Neural crest cell (in vitro differentiated cells): ENCODE measurements at regions not wholly inside any gene's neighbourhood (a gene's known extent, or its start where the extent isn't known, plus 50 kb on each side); places are given as distances from the start of the nearest gene placed in this dataset.
A peak's percentile ranks its signal among the peaks of the same experiment; 100 is the strongest.

Source experiments
- DNase-seq: peaks from one replicate; pipeline ENCODE4 v3.0.0; 2021; ENCODE audit warnings: low read depth, mixed read lengths, low spot score
- H3K27ac Mint-ChIP-seq: one replicate; pipeline ENCODE4 v1.8.0; 2021; ENCODE audit warnings: mild to moderate bottlenecking, mixed read lengths; ENCODE audit not compliant: unreplicated experiment
- H3K27me3 Mint-ChIP-seq: 2 replicates; pipeline ENCODE4 v1.8.0; 2021; ENCODE audit warnings: low read depth, mild to moderate bottlenecking, mixed read lengths
- H3K36me3 Mint-ChIP-seq: 2 replicates; pipeline ENCODE4 v1.8.0; 2021; ENCODE audit warnings: low read depth, mild to moderate bottlenecking, mixed read lengths
- H3K4me1 Mint-ChIP-seq: 2 replicates; pipeline ENCODE4 v1.8.0; 2021; ENCODE audit warnings: mixed read lengths
- H3K4me3 Mint-ChIP-seq: one replicate; pipeline ENCODE4 v1.8.0; 2021; ENCODE audit warnings: mild to moderate bottlenecking, mixed read lengths
- H3K9me3 Mint-ChIP-seq: 2 replicates; pipeline ENCODE4 v1.8.0; 2021; ENCODE audit warnings: mixed read lengths
- CTCF ChIP-seq: fragments of 200-600 bp; sonication (generic); conservative IDR thresholded peaks from 2 replicates; pipeline ENCODE4 v1.5.0; 2021; ENCODE audit warnings: antibody characterized with exemption, mild to moderate bottlenecking

DNA sequence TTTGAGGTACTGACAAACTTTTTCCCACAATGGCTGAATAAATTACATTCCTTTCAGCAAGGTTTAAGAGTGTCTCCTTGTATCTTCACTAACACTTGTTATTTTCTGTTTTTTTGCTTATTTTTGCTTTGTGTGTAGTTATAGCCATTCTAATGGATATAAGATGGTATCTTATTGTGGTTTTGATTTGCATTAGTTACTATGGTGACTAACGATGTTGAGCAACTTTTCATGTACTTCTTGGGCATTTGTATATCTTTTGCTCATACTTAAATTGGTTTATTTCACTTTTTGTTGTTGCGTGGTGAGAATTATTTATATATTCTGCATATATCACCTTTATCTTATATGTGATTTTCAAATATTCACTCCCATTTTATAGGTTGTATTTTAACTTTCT, 79.9 kb upstream of the FSIP2 start:
- no peak overlapping the region for H3K27ac Mint-ChIP-seq
- no peak for TF ChIP-seq CTCF
- no peaks in the 10 kb centered on the region for H3K9me3 Mint-ChIP-seq
- no peaks in the 10 kb centered on the region for H3K4me1 Mint-ChIP-seq
- no peak for DNase-seq
- H3K4me3 Mint-ChIP-seq: no peak overlapping the region
- H3K27me3 Mint-ChIP-seq: no peaks in the 10 kb centered on the region
- no peaks in the 10 kb centered on the region for H3K36me3 Mint-ChIP-seq

- Mint-ChIP-seq H3K27ac (no peak overlapping the region), H3K36me3 (peaks cover 2% of the 10 kb centered on the region), H3K4me3 (no peak overlapping the region), H3K4me1 (no peaks in the 10 kb centered on the region), H3K9me3 (peaks cover 2% of the 10 kb centered on the region), H3K27me3 (no peaks in the 10 kb centered on the region)
- DNase-seq: no peak
- TF ChIP-seq CTCF: no peak
These were observed 74.8 kb upstream of the FSIP2 start for GRCh38 chr2:185663811-185664210.

GRCh38 chr2:185664384-185664783, 74.2 kb upstream of the FSIP2 start:
- no peak for TF ChIP-seq CTCF
- H3K4me3 Mint-ChIP-seq: no peak overlapping the region
- DNase-seq: no peak
- H3K36me3 Mint-ChIP-seq: peaks cover 2% of the 10 kb centered on the region
- H3K27me3 Mint-ChIP-seq: no peaks in the 10 kb centered on the region
- peaks cover 2% of the 10 kb centered on the region for H3K9me3 Mint-ChIP-seq
- H3K4me1 Mint-ChIP-seq: no peaks in the 10 kb centered on the region
- no peak overlapping the region for H3K27ac Mint-ChIP-seq

- TF ChIP-seq CTCF: no peak
- Mint-ChIP-seq H3K27me3 (no peaks in the 10 kb centered on the region), H3K4me1 (no peaks in the 10 kb centered on the region), H3K9me3 (peaks cover 2% of the 10 kb centered on the region), H3K36me3 (peaks cover 2% of the 10 kb centered on the region), H3K27ac (no peak overlapping the region), H3K4me3 (no peak overlapping the region)
- DNase-seq: no peak
These were observed 73.3 kb upstream of the FSIP2 start for GRCh38 chr2:185665251-185665814.

DNA sequence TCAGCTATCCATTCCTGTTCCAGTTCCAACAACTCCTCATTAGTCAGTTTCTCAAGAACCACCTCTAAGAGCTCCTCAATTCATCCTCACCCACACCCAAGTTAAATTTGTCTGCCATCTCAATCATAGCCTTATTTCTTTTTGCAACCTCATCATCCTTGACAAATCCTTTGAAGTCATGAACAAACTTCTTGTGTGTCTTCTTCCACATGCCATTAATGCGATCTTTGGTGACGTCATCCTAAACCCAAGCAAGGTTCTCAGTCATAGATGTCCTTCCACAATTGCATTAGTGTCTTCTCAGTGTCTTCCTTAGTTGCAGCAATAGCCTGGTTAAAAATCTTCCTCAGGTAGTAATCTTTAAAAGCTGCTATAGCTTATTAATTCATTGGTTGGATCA, 71.2 kb upstream of the FSIP2 start:
- no peak for TF ChIP-seq CTCF
- Mint-ChIP-seq H3K4me3 (no peak overlapping the region), H3K9me3 (peaks cover 2% of the 10 kb centered on the region), H3K36me3 (peaks cover 2% of the 10 kb centered on the region), H3K27ac (peak overlapping the region; percentile 4), H3K4me1 (no peaks in the 10 kb centered on the region), H3K27me3 (no peaks in the 10 kb centered on the region)
- DNase-seq: no peak

GRCh38 chr2:185668710-185669109, 69.9 kb upstream of the FSIP2 start:
- DNase-seq: no peak
- Mint-ChIP-seq H3K36me3 (peaks cover 2% of the 10 kb centered on the region), H3K4me3 (no peak overlapping the region), H3K27ac (peak overlapping the region; percentile 45), H3K9me3 (peaks cover 2% of the 10 kb centered on the region), H3K4me1 (no peaks in the 10 kb centered on the region), H3K27me3 (no peaks in the 10 kb centered on the region)
- no peak for TF ChIP-seq CTCF
